AG20443 (cell line): ENCODE measurements at regions not wholly inside any gene's neighbourhood (a gene's known extent, or its start where the extent isn't known, plus 50 kb on each side); places are given as distances from the start of the nearest gene placed in this dataset.
"Not testable (repeated sequence)": the region's sequence is repeated elsewhere in the genome, so short reads cannot be mapped to it uniquely, and the experiment has no call there.

Source experiments
- DNase-seq: peaks from one replicate; pipeline ENCODE4 v3.0.0; 2012; ENCODE audit warnings: low spot score, mixed read lengths

GRCh38 chr5:106566031-106566430 is 1104.7 kb downstream of the EFNA5 start:
- DNase-seq, result no peak

GRCh38 chr5:106545325-106545724 is 1125.4 kb downstream of the EFNA5 start:
- DNase-seq, result no peak

GRCh38 chr5:106543330-106543729 is 1127.4 kb downstream of the EFNA5 start:
- no peak for DNase-seq

GRCh38 chr5:106530150-106530549 is 1140.6 kb downstream of the EFNA5 start:
- DNase-seq, result no peak

- DNase-seq, result no peak
Measured at GRCh38 chr5:106525438-106525837, 1145.3 kb downstream of the EFNA5 start.

- no peak for DNase-seq
Measured at GRCh38 chr5:106523852-106524251, 1146.9 kb downstream of the EFNA5 start.

GRCh38 chr5:106522296-106522695 is 1148.4 kb downstream of the EFNA5 start:
- no peak for DNase-seq

GRCh38 chr5:106521701-106522100 is 1149.0 kb downstream of the EFNA5 start:
- no peak for DNase-seq

GRCh38 chr5:106510321-106510720 is 1160.4 kb downstream of the EFNA5 start:
- no peak for DNase-seq

- no peak for DNase-seq
Measured at GRCh38 chr5:106508894-106509293, 1161.8 kb downstream of the EFNA5 start.

GRCh38 chr5:106493910-106494309 is 1176.8 kb downstream of the EFNA5 start:
- no peak for DNase-seq

GRCh38 chr5:106489004-106489403 is 1181.7 kb downstream of the EFNA5 start:
- DNase-seq, result no peak

- DNase-seq, result no peak
Measured at GRCh38 chr5:106488407-106488806, 1182.3 kb downstream of the EFNA5 start.

- no peak for DNase-seq
Measured at GRCh38 chr5:106481374-106481773, 1189.4 kb downstream of the EFNA5 start.

GRCh38 chr5:106476630-106477029 is 1194.1 kb downstream of the EFNA5 start:
- no peak for DNase-seq

GRCh38 chr5:106474066-106474465 is 1196.7 kb downstream of the EFNA5 start:
- DNase-seq, result no peak

- no peak for DNase-seq
Measured at GRCh38 chr5:106459541-106459940, 1211.2 kb downstream of the EFNA5 start.

GRCh38 chr5:106454651-106455415 is 1215.9 kb downstream of the EFNA5 start:
- DNase-seq, result no peak

GRCh38 chr5:106454050-106454449 is 1216.7 kb downstream of the EFNA5 start:
- DNase-seq, result no peak

- DNase-seq, result no peak
Measured at GRCh38 chr5:106451998-106452397, 1218.7 kb downstream of the EFNA5 start.

GRCh38 chr5:106443746-106444145 is 1227.0 kb downstream of the EFNA5 start:
- DNase-seq, result no peak

- DNase-seq, result no peak
Measured at GRCh38 chr5:106435185-106435584, 1235.6 kb downstream of the EFNA5 start.

GRCh38 chr5:106430733-106431132 is 1240.0 kb downstream of the EFNA5 start:
- not testable (repeated sequence) for DNase-seq
